ENCODE measurements at regions not wholly inside any gene's neighbourhood (a gene's known extent, or its start where the extent isn't known, plus 50 kb on each side); places are given as distances from the start of the nearest gene placed in this dataset.

DNA sequence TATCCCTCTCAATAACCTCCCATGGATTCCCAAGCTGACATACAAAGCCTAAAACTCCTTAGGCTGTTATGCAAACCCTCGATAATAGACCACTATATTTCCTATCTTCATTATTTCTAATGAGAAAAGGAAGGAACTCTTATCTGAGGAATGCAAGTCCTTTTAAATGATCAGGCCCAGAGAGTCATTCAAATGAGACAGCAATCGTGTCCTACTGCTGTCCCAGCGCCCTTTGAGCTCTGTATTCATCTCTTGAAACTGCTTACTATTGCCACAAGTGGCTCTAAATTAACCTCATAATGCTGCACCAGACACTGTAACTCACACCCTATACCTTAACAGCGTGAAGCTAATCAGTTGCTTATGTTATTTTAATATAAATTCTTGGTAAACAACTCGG, 182.1 kb upstream of the NAMPT start:
- intact Hi-C loops (cut with micrococcal nuclease): no loop called here
- H3K4me2 ChIP-seq (replicated peaks; ENCODE audit: extremely low read depth, low read length, poor library complexity, severe bottlenecking): no peak overlapping the region

DNA sequence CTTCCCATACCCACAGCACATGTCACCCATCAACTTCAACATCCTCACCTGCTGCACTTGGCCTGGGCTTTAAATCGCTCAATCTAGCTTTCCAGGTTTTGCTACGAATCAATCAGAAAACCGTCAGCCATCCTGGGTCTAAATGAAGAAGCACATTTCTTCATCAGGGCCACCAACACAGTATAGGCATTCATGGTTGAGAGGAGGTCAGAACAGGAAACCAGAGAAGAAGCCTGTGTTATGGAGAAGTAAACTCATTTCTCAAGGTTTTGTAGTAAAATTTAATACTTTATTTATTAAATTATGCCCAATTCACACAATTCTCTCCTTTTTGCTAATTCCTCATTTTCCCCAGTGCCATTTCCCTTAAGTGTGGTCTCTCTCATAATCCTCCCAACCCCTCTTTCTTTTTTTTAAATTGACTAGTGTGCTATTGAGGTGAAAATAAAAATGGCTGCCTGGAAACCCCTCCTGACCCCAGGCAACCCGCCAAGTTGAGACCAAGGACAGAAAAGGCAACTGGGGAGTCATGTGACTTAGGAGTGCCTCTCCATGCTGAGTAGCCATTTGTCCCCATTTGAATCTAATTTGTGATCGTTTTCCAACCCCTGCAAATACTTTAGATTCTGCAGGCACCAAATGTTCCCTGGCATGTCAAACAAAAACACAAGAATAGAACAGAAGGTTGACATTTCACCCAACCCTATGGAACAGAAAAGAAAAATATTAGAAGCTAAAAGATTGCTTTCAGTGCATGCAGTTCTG, 181.1 kb upstream of the NAMPT start:
- no peak overlapping the region for H3K4me2 ChIP-seq (replicated peaks; ENCODE audit: extremely low read depth, low read length, poor library complexity, severe bottlenecking)
- Mint-ChIP-seq H3K4me3 (no peak overlapping the region), H3K36me3 (no peaks in the 10 kb centered on the region), H3K4me1 (peaks cover 6% of the 10 kb centered on the region), H3K9me3 (no peaks in the 10 kb centered on the region), H3K27me3 (ENCODE audit: low read depth in 3 of 3) (no peaks in the 10 kb centered on the region), H3K27ac (peak overlapping the region in 1 of 7 donors; percentile 5)
- H2AFZ ChIP-seq (ENCODE audit: insufficient read depth, low read depth, low read length, poor library complexity, severe bottlenecking): no peak overlapping the region
- no peak overlapping the region for H3K4me3 ChIP-seq (replicated peaks in 1 of 3; ENCODE audit: low read depth in 2 of 3, low read length in 3 of 3)
- H3K9me3 ChIP-seq (replicated peaks in 1 of 2; ENCODE audit: control insufficient read depth in 1 of 2, insufficient read depth in 1 of 2, low read length in 2 of 2): no peaks in the 10 kb centered on the region
- no peaks in the 10 kb centered on the region for H3K27me3 ChIP-seq (ENCODE audit: control insufficient read depth in 2 of 2, insufficient read depth in 2 of 2, low read length in 2 of 2)
- intact Hi-C loops (cut with micrococcal nuclease): no loop called here
- H3K79me2 ChIP-seq (ENCODE audit: insufficient read depth, low read length): no peaks in the 10 kb centered on the region
- DNase-seq: no peak
- no peak overlapping the region for H3K27ac ChIP-seq (ENCODE audit: low read depth in 1 of 2, low read length in 2 of 2)
- no peaks in the 10 kb centered on the region for H3K36me3 ChIP-seq (replicated peaks in 1 of 2; ENCODE audit: control insufficient read depth in 1 of 2, insufficient read depth in 2 of 2, low read length in 2 of 2)
- no peaks in the 10 kb centered on the region for H4K20me1 ChIP-seq (ENCODE audit: insufficient read depth, low read length)
- 50% methylated on average over 1 of the region's 5 CpGs for WGBS (ENCODE audit: insufficient coverage)
- TF ChIP-seq CTCF (IDR thresholded peaks at IDR 0.05): no peak
- no peak overlapping the region for H3K9ac ChIP-seq (ENCODE audit: insufficient read depth, low read length, poor library complexity, severe bottlenecking)
- H3K4me1 ChIP-seq (ENCODE audit: control insufficient read depth in 1 of 2, insufficient read depth in 2 of 2, low read length in 2 of 2): no peaks in the 10 kb centered on the region

More for the DNA sequence above, 182.1 kb upstream of the NAMPT start:
- no peak overlapping the region for H3K9ac ChIP-seq (ENCODE audit: insufficient read depth, low read length, poor library complexity, severe bottlenecking)
- Mint-ChIP-seq H3K9me3 (no peaks in the 10 kb centered on the region), H3K4me1 (peaks cover 6% of the 10 kb centered on the region), H3K36me3 (no peaks in the 10 kb centered on the region), H3K27me3 (ENCODE audit: low read depth in 3 of 3) (no peaks in the 10 kb centered on the region), H3K4me3 (no peak overlapping the region), H3K27ac (no peak overlapping the region)
- H3K4me1 ChIP-seq (ENCODE audit: control insufficient read depth in 1 of 2, insufficient read depth in 2 of 2, low read length in 2 of 2): no peaks in the 10 kb centered on the region
- H3K27me3 ChIP-seq (ENCODE audit: control insufficient read depth in 2 of 2, insufficient read depth in 2 of 2, low read length in 2 of 2): no peaks in the 10 kb centered on the region
- WGBS (ENCODE audit: insufficient coverage): 90% methylated on average over 1 of the region's 5 CpGs
- H3K27ac ChIP-seq (ENCODE audit: low read depth in 1 of 2, low read length in 2 of 2): no peak overlapping the region
- no peaks in the 10 kb centered on the region for H4K20me1 ChIP-seq (ENCODE audit: insufficient read depth, low read length)
- H3K79me2 ChIP-seq (ENCODE audit: insufficient read depth, low read length): no peaks in the 10 kb centered on the region
- H3K4me3 ChIP-seq (replicated peaks in 1 of 3; ENCODE audit: low read depth in 2 of 3, low read length in 3 of 3): no peak overlapping the region
- H3K36me3 ChIP-seq (replicated peaks in 1 of 2; ENCODE audit: control insufficient read depth in 1 of 2, insufficient read depth in 2 of 2, low read length in 2 of 2): no peaks in the 10 kb centered on the region
- no peak for DNase-seq
- H2AFZ ChIP-seq (ENCODE audit: insufficient read depth, low read depth, low read length, poor library complexity, severe bottlenecking): no peak overlapping the region
- no peaks in the 10 kb centered on the region for H3K9me3 ChIP-seq (replicated peaks in 1 of 2; ENCODE audit: control insufficient read depth in 1 of 2, insufficient read depth in 1 of 2, low read length in 2 of 2)
- TF ChIP-seq CTCF (IDR thresholded peaks at IDR 0.05): no peak
